MM.1S (cell line): ENCODE measurements at regions not wholly inside any gene's neighbourhood (a gene's known extent, or its start where the extent isn't known, plus 50 kb on each side); places are given as distances from the start of the nearest gene placed in this dataset.

Experiments used
- CTCF ChIP-seq: fragments of 300-600 bp; sonication (generic); IDR thresholded peaks from 2 replicates; pipeline ENCODE4 v1.5.1; 2016; ENCODE audit warnings: antibody characterized with exemption, low read length, mixed read lengths
- EZH2phosphoT487 ChIP-seq: fragments of 300-600 bp; sonication (generic); IDR thresholded peaks from 2 replicates; pipeline ENCODE4 v1.6.1; 2018; ENCODE audit warnings: antibody characterized with exemption, low read length

GRCh38 chr2:161067846-161068350 lies 92.3 kb upstream of the TANK start:
- TF ChIP-seq EZH2phosphoT487 = no peak
- no peak for TF ChIP-seq CTCF
